Cerebellar cortex (tissue), 1 donor: ENCODE measurements at regions not wholly inside any gene's neighbourhood (a gene's known extent, or its start where the extent isn't known, plus 50 kb on each side); places are given as distances from the start of the nearest gene placed in this dataset.
"Not testable (repeated sequence)": the region's sequence is repeated elsewhere in the genome, so short reads cannot be mapped to it uniquely, and the experiment has no call there.

Experiments used
- DNase-seq: peaks from one replicate; pipeline ENCODE4 v3.0.0-alpha.2; 2015; ENCODE audit warnings: low spot score

DNA sequence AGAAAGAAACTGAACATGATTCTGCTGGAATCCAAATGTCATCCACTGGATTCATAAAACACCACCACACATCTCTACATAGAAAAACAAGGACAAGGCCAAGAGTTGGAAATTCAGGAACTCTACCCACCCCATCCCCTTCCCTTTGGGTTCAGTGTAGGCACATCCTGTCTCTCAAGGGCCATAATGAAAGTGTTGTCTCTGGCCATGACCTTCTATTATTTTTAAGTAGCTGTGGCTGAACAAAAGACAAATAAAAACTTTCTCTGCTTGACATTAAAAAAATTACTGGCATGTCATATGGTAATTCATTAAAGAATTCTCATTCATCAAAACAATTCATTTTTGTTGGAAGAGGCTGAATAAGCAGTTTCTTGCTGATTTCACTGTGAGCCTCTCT is 54.9 kb upstream of the ZBTB18 start:
- DNase-seq: no peak

GRCh38 chr1:243991650-243992049 is 59.4 kb upstream of the ZBTB18 start:
- DNase-seq: no peak

GRCh38 chr1:243984788-243985187 is 66.3 kb upstream of the ZBTB18 start:
- DNase-seq: no peak

DNA sequence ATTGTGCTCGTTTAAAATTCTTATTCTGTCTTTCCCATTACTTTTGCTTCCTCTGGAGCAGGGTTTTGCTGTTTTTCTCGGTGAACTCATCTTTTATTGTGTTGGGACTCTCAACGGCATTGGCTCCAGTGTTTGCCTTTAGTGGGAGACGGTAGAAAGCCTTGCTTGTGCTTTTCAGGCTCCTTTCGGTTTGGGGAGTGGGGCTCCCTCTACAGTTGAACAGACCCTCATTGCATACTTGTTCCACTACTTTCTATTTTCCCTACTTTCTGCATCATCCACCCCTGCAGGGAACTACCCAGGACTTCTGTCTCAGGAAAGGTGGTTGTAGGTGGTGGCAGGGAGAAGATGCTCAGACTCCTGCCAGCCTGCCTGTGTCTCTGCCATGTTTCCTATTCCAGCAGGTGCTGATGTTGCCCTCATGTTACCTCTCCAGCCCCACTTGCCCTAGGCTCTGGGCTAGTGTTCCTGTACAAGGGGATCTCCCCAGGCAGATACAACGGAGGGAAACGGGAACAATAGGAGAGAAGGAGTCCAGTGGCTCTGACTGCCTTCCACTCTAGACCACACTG is 68.5 kb upstream of the ZBTB18 start:
- peak; percentile 8 for DNase-seq

DNA sequence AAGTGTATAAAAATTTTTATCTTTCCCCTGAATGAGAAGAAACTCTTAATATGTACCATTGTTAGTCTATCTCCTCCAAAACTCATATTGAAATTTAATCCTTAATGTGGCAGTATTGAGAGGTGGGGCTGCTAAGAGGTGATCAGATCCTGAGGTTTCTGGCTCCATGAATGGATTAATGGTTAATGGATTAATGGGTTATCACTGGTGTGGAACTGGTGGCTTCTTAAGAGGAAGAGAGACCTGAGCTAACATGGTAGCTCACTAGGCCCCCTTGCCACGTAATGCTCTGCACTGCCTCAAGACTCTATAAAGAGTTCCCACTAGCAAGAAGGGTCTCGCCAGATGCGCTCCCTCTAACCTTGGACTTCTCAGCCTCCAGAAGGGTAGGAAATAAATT is 70.6 kb upstream of the ZBTB18 start:
- DNase-seq: no peak

DNA sequence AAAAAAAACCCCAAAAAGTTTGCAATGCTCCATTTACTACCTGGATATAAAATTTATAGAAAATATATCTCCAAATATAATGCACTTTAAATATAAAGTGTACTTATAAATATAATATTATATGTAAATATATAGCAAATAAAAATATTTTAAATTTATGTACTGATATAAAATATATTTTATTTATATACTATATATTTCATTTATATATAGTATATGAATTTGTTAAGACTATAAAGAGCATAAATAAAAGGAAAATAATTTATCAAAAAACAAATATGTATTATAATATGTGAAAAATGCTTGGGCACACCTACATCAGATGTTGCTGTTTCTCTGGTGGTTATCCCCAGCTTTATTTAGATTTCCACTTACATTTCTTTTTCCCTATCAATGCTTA is 71.0 kb upstream of the ZBTB18 start:
- DNase-seq: no peak

DNA sequence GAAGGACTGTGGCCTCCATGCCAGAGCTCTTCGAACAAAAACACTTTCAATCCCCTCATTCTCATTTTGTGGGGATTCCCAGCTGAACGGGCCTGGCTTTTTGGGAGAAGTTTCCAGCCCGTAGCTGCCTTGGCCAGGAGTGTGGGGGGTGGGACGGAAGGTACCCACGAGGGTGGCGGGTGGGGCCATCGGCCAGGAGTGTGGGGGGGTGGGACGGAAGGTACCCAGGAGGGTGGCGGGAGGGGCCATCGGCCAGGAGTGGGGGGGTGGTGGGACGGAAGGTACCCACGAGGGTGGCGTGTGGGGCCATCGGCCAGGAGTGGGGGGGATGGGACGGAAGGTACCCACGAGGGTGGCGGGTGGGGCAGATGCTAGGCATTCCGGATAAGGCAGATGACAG is 71.7 kb upstream of the ZBTB18 start:
- DNase-seq: no peak

DNA sequence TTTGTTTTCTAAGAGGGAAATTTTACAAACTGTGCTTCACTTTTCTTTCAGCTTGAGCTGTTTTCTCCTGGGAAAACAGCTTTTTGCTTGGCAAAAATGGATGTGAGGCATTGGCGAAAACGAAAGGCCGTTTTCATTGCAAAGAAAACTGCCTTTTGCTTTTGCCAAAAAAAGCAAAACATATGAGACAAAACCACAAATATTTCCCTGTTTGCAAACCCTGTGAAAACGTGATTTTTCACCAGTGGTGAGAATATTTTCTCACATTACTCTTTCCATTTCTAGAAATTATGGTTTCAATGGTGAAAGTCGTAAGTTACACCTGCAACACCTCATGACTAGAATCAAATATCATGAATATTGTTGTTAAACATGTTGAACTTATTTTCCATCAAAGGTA is 74.0 kb upstream of the ZBTB18 start:
- no peak for DNase-seq

DNA sequence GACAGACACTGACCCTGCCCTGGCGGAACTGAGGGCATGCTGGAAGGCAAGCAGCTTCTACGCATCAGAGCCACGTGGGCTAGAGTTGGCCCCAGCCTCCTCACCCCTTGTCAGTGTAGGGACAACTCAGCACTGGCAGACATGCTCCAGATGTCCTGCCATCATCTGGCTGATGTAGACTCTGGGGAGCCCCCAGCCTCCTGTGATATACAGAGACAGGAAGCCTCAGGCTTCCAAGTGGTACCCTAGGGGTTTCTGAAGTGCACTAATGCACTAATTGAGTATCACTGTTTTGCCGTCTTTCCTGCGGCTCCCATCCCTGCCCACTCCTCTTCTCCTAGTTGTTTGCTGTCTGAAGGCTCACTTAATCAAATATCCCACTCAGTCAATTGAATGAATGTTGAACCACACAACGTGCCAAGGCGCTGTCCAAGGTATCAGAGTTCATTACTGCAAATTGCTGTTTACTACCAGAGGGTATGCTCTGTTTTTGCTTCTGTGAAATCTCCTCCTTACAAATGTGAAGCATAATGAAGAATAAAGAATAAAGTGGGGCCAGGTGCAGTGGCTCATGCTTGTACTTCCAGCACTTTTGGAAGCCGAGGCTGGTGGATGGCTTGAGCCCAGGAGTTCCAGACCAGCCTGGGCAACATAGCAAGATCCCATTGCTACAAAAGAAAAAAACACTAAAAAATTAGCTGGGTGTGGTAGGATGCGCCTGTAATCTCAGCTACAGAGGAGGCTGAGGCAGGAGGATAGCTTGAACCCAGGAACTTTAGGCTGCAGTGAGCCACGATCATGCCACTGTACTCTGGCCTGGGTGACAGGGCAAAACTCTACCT is 76.4 kb upstream of the ZBTB18 start:
- DNase-seq: no peak

DNA sequence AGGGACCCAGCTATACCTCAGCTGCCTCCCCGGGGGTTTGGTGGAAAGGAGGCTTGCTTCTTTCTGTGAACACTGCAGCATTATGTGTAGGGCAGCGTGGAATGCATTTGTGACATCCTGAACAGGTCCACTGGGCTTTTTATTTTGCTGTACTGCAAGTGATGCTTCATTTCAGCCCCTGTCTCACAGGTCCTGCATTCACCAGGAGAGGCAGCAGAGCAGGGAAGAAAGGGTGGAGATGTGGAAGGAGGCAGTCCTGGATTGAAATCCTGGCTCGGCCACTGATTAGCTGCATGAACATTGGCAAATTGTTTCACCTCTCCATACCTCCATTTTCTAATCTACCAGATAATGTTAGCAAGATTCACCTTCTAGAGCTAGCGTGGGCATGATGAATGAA is 77.9 kb upstream of the ZBTB18 start:
- no peak for DNase-seq

- DNase-seq: no peak
Measured at GRCh38 chr1:243970077-243970476, 81.0 kb upstream of the ZBTB18 start.

- DNase-seq: no peak
Measured at GRCh38 chr1:243968413-243968812, 82.7 kb upstream of the ZBTB18 start.

DNA sequence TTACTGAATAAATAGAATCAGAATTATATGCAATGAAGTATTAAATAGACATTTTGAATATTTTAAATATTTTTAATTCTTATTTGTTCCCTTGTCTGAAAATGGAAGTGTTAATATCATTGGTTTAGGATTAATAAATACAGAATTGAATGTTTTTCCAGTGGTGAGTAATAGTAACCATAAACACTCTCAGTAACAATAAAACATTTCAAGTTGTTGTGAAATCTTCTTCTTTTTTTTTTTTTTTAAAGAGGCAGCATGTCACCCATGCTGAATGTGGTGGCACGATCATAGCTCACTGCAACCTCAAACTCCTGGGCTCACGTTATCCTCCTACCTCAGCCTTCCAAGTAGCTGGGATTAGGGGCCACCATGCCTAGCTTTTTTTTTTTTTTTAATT is 86.2 kb upstream of the ZBTB18 start:
- DNase-seq: no peak

DNA sequence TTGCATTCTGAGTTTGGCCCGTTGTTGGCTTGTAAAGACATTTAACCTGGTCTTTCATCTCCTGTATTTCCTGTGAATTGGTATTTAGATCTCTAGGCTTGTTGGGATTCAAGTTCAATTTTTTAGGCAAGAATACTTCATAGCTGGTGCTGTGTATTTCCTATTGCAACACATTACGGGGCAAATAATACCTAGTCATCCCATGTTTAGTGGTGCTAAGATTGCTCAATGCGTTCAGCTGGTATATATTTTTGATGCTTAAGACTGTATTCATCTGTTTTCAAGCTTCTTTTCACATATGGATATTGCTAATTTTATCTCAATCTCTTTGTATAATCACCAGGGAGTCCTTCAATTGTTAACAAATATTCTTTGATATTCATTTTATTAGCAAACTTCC is 87.5 kb upstream of the ZBTB18 start:
- DNase-seq: no peak

GRCh38 chr1:243962541-243962940 is 88.5 kb upstream of the ZBTB18 start:
- no peak for DNase-seq

DNA sequence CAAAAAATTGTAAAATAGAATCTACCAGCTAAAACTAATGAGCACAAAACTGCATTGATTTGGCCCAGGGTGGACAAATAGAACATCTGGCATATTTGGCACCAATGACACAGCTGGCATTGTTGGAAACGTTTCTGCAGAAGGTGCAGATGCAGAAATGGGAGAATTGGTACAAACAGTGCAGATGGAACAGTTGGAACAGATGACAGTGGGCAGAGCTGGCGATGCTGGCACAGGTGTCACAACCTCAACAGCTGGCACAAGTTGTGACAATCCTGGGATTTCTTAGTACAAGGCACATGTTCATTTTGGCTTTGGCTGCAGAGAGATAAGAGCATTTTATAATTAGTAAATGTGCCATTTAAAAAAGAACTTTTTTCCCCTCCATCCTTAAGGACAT is 91.1 kb upstream of the ZBTB18 start:
- no peak for DNase-seq

DNA sequence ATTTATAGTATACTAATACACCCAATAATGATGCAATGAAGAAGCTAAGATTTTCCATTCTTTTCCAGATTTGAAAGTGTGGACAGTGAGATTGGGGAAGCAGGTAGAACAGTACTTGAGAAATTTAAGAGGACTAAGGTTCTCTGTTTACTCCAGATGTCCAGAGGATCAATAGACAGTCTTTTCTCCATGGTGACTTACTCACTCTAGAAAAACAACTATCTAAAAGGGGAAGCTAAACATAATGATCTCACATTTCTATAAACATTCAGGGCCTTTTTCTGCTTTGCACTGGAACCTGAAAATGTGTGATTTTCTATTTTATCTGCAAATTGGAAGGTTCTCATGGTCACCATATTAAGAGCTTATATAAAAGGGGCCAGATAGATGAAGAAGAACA is 93.9 kb upstream of the ZBTB18 start:
- no peak for DNase-seq

GRCh38 chr1:243956450-243956849 is 94.6 kb upstream of the ZBTB18 start:
- DNase-seq: no peak

- not testable (repeated sequence) for DNase-seq
Measured at GRCh38 chr1:243951207-243951606, 99.9 kb upstream of the ZBTB18 start.

- DNase-seq: no peak
Measured at GRCh38 chr1:243950166-243950565, 100.1 kb upstream of the AKT3 start.

DNA sequence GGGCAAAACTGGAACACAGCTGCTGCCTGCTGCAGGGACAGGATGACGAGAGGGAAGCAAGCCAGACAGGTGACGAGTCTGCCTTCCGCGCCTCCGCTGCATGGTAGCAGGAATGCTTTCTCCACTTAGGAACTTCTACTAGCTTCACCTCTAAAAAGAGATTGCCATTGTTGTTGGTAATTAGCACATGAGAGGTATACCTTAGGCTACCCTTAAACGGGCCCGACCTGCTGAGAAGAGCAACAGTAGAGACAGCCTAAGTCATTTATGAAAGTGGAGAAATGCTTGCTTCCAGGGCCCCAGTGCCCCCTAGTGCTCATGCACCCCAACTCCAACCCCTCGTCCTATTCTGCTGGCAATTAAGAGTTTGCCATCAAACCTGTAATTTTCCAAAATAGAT is 96.9 kb upstream of the AKT3 start:
- DNase-seq: peak; percentile 23

- DNase-seq: no peak
Measured at GRCh38 chr1:243946253-243946652, 96.2 kb upstream of the AKT3 start.

GRCh38 chr1:243945727-243946126 is 95.7 kb upstream of the AKT3 start:
- DNase-seq: no peak
